ENCODE measurements at regions not wholly inside any gene's neighbourhood (a gene's known extent, or its start where the extent isn't known, plus 50 kb on each side); places are given as distances from the start of the nearest gene placed in this dataset.
"Not testable (repeated sequence)": the region's sequence is repeated elsewhere in the genome, so short reads cannot be mapped to it uniquely, and the experiment has no call there.

DNA sequence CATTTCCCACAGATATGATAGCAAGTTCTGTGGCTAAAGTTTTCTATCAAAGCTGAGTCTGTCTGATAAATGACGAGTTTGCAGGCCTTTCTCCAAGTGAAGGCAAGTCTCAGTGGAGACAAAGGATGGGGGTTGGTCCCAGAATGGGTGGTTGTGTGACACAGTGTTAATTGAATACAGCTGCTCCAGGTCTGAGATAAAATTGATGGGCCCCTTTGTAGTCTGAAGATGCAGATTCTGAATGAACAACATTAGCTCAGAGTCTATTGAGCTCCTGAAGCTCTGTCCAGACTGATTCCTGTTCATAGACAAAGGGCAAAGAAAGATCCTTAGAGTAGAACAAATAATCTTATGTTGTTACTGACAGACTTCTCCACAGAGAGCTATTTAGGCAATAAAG lies 296.9 kb upstream of the CYRIA start:
- no peak for DNase-seq (ENCODE audit: low spot score)
- intact Hi-C loops (cut with DNase I) = no loop called here
- no peak for ATAC-seq

DNA sequence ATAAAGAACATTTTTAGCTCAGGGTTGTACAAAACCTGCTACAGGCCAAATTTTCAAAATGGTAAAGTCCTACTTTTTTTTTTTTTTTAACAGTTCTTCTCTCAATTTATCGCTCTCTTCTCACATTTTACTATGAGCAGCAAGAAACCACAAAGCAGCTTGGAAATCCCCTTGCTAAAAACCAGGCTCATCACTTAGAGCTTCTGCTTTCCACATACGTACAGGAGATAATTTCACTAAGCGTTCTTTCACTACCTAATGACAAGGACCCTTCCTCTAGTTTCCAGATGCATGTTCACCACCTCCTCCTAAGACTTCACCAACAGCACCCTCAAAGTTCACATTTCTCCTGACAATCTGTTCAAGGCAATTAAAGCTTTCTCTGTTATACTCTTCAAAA lies 294.9 kb upstream of the CYRIA start:
- intact Hi-C loops (cut with DNase I) = no loop called here
- DNase-seq (ENCODE audit: low spot score) (no peak), ATAC-seq (no peak)

DNA sequence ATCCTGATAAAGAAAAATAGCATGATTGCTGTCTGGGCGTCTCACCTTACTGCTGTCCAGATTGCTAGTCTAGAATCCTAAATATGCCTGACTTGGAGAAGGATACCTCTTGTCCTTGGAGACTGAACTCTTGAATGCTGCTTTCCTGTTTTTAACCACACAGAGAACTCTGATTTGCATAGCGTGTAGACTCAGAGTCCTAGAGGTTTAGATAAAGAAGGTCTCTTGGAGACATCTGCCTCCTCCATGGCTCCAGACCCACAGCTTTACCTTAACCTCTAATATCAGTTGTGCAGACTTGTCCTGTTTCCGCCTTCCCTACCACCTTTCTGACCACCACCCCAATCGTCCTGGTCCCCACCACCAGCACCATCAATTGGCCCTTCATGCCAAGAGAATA lies 292.6 kb upstream of the CYRIA start:
- no peak for DNase-seq (ENCODE audit: low spot score)
- intact Hi-C loops (cut with DNase I) = no loop called here
- ATAC-seq = no peak

DNA sequence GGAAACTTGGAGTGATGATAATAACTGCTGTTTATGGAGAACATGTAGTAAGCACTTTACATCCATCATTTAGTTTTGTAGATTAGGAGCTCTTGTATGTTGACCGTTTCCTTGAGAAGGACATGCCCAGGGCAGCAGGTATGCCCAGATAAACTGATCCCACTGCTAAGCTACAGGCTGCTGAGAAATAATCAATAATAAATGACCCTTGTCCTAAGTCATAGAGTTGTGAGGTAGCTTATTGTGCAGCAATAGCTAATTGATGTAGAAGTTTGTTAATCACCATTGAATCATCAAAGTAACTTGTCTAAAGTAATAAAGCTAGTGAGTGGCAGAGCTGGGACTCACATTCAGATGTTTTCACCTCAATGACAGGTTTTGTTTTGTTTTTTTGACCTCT lies 287.2 kb upstream of the CYRIA start:
- ATAC-seq = no peak
- DNase-seq (ENCODE audit: low spot score) = no peak
- intact Hi-C loops (cut with DNase I) = no loop called here

DNA sequence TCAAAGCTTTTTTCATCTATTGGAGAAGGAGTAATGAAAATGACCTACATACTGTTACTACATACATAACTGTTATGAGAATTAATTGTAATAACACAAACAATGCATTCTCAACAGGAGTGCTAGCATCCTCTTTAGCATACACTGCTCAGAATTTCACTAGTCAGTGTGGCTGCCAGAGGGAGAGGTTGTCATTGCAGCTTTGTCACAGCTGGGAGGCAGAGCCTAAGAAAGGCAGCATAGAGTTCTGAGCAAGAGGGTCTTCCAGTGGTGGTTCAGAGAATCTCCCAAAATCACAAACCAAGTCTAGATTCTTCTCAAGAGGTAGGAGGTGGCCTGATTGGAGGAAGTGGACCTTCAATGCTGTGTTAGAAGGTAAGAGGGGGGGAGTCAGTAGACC lies 286.7 kb upstream of the CYRIA start:
- intact Hi-C loops (cut with DNase I) = no loop called here

DNA sequence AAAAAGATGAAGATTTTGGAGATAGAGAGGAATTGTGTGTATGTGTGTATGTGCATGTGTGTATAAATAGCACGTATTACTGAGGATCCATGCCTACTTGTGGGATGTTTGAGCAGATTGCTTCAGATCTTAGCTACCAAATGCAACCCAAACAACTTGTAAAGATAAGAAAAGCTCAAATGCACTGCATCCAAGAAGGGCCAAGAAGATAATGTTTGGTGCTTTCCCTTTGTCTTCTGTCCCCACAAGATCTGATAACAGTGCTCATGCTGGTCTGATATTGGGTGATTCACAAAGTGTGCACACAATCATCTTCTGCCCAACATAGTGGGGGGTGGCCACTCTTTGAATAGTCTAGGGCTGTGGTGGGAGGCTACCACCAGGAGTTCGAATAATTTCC lies 284.8 kb upstream of the CYRIA start:
- intact Hi-C loops (cut with DNase I) = no loop called here
- DNase-seq (ENCODE audit: low spot score) (no peak), ATAC-seq (no peak)

More for the DNA sequence above, 286.7 kb upstream of the CYRIA start:
- DNase-seq (ENCODE audit: low spot score) (no peak), ATAC-seq (no peak)

DNA sequence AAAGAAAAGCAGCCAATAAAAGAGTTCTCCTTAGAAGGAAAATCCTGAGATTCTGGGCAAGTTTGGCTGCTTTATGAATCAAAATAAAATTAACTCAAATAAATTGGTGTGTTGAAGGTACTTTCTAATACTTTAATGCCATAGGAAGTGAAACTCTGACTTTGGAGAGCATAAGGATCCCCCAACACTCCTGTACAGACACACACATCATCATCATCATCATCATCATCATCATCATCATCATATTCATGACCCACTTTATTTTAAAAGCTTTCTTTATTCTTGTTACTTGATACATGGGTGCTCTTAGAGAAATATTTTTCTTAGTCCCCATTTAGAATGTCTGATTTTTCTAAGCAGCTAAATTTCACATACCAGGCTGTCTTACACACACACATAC lies 283.1 kb upstream of the CYRIA start:
- no peak for ATAC-seq
- DNase-seq (ENCODE audit: low spot score) = no peak
- intact Hi-C loops (cut with DNase I) = no loop called here

DNA sequence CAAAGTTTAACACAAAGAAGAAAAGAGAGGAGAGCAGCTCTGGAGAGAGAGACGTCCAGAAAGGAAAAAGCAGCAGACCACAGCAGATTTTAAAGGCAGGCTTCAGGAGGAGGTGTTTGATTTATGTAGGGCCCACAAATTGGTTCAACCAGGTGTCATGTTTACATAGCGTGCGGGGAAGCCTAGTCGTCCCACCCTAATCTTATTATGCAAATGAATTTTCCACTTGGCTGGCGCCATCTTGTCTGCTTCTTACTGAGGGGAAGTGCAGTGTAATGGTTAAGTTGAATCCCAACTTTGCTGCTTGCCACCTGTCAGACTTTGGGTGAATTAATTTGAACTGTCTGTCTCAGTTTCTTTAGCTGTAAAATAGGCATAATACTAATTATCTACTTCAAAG lies 282.4 kb upstream of the CYRIA start:
- ATAC-seq = no peak
- intact Hi-C loops (cut with DNase I) = no loop called here
- DNase-seq (ENCODE audit: low spot score) = no peak

DNA sequence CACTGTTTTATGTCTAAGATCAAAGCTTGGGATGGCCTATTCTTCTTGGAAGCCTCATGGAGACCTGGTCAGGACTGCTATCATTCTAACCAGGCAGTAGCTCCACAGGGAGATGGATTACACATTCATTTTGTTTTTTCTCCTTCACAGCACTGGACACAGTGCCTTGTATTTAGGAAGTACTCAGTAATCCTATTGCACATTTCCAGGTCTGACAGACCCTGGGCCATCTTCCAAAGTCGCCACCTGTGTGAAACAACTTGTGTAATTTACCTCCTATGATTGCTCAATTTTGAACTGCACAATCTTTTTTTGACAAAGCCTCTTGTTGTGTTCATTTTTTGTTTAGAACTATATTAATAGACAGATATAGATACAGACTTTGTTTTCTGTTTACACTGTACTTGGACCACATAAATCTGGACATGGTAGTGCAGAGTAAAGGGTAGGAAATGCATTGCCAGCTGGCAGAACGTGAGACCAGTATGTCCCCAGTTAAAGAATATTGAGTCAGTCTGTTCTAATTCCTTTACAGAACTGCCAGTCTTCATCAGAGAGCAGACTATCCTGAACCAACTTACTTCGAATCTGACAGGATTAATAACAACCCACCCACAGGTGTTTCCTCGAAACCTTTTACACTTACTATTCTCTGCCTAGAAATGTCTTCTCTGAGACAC lies 277.8 kb upstream of the CYRIA start:
- intact Hi-C loops (cut with DNase I) = no loop called here
- ATAC-seq = no peak
- DNase-seq (ENCODE audit: low spot score) = no peak

DNA sequence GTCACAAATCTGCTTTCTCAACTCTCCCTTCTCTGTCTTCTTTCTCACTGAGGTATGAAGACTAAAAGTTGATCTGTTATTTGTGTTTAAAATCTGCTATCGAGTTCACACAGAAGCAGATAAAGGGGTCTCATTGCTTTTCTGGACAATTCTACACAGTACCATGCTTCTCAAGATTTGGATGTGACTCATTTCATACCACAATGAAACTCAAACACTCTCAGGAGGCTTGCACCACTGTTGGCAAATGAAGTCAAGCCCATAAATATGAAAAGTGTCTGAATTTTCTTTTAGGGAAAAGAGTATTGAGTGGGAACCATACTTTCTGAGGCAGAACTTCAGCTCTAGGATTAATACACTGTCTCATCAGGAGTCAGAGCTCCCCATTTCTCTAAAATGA lies 274.6 kb upstream of the CYRIA start:
- intact Hi-C loops (cut with DNase I) = no loop called here
- ATAC-seq = no peak
- no peak for DNase-seq (ENCODE audit: low spot score)

DNA sequence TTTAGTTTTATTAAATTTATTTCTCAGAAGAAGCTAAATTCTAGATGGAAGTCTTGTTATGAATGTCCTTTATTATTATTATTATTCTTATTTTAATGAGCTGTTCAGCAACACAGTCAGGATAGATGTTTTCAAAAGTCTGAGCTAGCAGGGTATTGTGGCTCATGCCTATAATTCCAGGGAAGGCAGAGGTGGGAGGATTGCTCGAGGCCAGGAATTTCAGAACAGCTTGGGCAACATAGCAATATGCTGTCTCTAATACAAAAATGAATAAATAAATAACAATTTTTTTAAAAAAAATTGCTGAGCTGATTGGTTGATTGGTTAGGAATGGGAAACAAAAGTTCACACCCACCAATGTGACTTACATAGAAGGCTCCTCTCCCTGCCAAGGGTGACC lies 274.1 kb upstream of the CYRIA start:
- no peak for DNase-seq (ENCODE audit: low spot score)
- ATAC-seq = no peak
- intact Hi-C loops (cut with DNase I) = no loop called here

DNA sequence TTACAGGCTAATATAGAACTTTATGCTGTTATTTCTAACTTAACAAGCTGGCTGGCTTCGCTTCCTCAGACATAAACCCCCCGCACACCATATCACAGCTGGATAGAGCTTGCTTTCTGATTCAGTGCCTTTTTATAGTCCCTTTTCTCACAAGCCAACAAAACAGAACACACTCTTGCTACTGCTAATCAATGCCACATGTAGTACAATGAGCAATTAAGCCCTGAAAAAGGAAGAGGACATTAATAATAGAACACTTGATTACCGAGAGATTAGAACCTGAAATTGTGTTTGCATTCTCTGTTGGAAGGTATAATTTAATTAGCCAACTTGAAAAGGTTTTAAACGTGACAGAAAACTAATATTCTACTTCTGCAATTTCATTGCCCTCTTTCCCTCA lies 267.7 kb upstream of the CYRIA start:
- DNase-seq (ENCODE audit: low spot score) (no peak), ATAC-seq (no peak)
- intact Hi-C loops (cut with DNase I) = no loop called here

DNA sequence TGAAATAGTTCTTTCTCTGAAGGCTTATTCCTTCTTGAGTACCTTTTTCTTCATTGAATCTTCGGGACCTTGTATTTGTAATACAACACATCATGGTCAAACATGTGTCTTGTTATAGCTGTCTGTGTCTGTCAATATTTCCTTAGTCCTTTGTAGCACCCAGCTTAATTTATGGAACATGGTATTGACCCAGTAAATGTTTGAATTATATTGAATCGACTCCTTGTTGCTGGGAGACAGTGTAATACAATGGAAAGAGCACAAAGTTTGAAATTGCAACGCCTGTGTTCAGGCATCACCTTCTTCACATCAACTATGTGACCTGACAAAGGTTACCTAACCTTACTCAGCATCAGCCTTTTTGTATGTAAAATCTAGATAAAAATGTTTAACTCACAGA lies 267.2 kb upstream of the CYRIA start:
- ATAC-seq (no peak), DNase-seq (ENCODE audit: low spot score) (no peak)
- intact Hi-C loops (cut with DNase I) = no loop called here

DNA sequence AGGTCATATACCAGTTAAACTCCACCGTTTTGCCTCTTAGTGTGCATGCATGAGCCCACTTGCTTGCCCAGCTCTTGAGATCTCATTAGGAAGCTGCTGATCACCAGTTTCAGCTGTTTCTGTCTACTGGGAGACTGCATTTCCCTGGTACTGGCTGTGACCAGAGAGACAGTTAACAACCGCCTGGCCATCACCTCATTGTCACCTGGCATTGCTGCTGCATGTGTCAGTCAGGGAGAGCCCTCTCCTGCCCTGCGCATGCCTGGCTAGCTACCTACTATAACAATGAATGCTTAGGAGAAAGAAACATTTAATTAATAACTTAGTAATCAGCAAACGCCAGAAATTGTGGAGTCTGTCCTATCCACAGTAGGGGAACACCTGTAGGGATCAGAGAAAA lies 265.8 kb upstream of the CYRIA start:
- ATAC-seq = no peak
- intact Hi-C loops (cut with DNase I) = no loop called here
- no peak for DNase-seq (ENCODE audit: low spot score)

DNA sequence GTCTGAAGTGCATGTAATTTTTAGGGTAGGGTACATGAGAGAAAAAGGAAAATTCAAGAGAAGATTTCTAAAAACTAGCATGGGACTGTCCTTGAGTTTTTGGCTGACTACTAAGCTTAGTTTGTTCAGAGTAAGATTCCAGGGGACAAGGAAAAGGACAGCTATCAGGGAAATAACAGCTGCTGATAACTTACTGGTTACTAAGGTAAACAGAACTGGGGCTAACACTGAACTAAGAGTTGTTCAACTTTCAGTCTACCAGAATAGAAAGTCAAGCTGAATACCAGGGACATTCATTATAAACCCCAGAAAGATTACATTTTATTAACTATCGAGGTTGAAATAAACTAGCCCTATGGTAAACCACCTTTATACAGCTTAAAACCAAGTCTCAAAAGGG lies 261.8 kb upstream of the CYRIA start:
- no peak for ATAC-seq
- intact Hi-C loops (cut with DNase I) = no loop called here
- no peak for DNase-seq (ENCODE audit: low spot score)

DNA sequence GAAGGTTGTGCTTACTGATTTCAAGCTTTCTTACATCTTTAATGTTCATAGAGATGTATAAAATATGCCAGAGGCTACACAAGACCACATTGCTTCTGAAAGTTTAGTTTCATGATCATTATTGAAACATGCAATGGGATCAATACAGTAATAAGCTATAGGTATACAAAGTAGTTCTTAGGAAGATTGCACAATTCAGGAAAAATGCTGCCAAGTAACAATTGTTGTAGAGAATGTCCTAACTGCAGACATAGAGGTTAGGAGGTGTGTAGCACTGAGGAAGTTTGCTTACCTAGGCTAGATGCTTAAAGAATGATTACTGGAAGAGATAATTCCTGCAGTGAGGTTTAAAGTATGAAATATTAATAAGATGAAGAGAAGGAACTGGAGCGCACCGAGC lies 259.5 kb upstream of the CYRIA start:
- intact Hi-C loops (cut with DNase I) = no loop called here

DNA sequence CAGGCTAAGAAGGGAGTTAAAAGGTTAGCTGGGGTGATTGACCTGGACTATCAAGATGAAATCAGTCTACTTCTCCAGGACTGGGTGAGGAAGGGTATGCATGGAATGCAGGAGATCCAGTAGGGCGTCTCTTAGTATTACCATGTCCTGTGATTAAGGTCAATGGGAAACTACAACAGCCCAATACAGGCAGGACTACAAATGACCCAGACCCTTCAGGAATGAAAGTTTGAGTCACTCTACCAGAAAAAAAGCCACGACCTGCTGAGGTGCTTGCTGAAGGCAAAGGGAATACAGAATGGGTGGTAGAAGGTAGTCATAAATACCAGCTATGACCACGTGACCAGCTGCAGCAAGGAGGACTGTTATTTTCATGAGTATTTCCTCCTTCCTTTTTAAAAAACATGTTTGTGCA lies 249.7 kb upstream of the CYRIA start:
- DNase-seq (ENCODE audit: low spot score); intact Hi-C loops (cut with DNase I); ATAC-seq: not testable (repeated sequence)

More for the DNA sequence above, 259.5 kb upstream of the CYRIA start:
- ATAC-seq (no peak), DNase-seq (ENCODE audit: low spot score) (no peak)

DNA sequence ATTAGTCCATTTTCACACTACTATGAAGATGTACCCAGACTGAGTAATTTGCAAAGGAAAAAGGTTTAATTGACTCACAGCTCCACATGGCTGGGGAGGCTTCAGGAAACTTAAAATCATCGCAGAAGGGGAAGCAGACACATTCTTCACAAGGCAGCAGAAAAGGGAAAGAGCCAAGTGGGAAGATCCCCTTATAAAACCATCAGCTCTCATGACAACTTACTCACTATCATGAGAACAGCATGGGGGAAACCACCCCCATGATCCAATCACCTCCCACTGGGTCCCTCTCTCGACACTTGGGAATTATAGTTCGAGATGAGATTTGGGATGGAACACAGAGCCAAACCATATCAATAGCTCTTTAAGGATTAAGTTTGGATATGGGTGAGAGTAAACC lies 246.1 kb upstream of the CYRIA start:
- ATAC-seq (no peak), DNase-seq (ENCODE audit: low spot score) (no peak)
- intact Hi-C loops (cut with DNase I) = no loop called here

DNA sequence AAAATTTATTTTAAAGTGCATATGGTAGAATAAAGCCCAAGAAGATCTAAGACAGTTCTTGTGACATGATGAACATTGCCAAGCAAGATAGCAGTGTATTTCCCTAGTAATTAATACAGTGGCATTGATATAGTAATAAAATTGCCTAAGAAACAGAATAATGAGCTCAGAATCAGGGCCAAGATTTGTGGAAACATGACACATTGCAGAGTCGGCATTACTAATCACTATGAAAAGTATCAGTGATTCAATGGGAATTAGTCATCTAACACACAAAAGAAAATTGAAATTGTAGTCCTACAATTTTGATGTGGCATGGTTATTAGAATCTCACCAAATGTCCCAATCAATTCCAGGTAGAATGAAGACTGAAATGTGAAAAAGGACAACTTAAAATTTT lies 243.0 kb upstream of the CYRIA start:
- no peak for ATAC-seq
- intact Hi-C loops (cut with DNase I) = no loop called here
- DNase-seq (ENCODE audit: low spot score) = no peak

DNA sequence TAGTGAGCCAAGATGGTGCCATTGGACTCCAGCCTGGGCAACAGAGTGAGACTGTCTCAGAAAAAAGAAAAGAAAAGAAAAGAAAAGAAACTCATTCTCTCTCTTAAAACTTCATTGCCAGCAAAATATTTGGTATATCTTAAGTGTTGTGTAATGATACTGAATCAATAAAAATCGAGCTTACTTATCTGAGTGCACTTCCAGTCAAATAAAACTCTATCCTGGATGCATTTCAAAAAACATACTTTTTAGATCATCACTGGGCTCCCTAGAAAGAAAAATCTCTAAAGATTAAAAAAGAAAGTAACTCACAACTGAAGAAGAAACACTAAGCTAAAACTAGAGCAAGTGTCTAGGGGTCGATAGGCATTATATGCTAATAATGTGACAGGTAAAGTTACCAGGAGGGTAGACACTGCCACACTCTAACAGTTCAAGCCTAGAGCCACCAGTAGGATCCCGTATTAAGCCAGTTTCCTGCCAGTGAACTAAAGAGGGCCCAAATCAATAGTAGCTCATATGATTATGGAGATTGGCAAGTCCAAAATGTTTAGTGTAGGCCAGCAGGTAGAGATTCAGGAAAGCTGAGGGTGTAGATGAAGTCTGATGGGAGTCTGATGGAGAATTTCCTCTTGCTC lies 242.1 kb upstream of the CYRIA start:
- ATAC-seq (no peak), DNase-seq (ENCODE audit: low spot score) (no peak)
- intact Hi-C loops (cut with DNase I) = no loop called here

DNA sequence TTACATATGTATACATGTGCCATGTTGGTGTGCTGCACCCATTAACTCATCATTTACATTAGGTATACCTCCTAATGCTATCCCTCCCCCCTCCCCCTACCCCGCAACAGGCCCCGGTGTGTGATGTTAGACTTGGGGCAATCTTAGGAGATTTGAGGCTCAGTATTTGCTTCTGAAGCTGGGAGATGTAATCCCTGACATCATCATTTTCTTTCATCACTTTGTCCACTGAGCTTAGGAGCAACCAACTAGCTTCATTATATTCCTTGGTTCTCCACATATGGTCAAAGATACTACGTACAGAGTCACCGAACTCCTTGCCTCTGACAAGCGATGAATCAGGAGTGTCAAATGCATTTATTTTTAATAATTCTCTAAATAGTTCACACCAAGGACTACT lies 239.7 kb upstream of the CYRIA start:
- ATAC-seq; intact Hi-C loops (cut with DNase I); DNase-seq (ENCODE audit: low spot score): not testable (repeated sequence)
